ENCODE measurements at regions not wholly inside any gene's neighbourhood (a gene's known extent, or its start where the extent isn't known, plus 50 kb on each side); places are given as distances from the start of the nearest gene placed in this dataset.

DNA sequence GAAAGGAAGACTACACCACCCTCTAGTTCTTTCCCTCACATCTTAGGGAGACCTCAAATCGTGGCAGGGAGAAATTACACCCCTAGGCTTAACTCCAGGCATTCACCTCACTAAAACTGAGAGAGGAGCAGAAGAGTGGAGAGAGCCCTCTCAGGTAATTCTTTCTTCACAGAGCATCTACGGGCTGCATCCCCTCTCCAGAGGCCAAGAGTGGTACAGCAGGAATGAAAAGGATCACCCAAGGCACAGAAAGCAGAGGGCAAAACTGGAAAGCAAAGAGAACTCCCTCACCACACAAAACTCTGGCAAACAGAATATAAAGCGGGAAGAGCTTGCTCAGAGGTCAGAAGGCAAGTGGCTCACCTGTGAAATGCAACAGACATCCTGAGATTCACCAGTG lies 661.2 kb downstream of the TBC1D4 start:
- no peak for DNase-seq (ENCODE audit: low read depth)
- H3K4me3 ChIP-seq (ENCODE audit: low read depth, low read length): no peak overlapping the region
- TF ChIP-seq, protein P1, sequence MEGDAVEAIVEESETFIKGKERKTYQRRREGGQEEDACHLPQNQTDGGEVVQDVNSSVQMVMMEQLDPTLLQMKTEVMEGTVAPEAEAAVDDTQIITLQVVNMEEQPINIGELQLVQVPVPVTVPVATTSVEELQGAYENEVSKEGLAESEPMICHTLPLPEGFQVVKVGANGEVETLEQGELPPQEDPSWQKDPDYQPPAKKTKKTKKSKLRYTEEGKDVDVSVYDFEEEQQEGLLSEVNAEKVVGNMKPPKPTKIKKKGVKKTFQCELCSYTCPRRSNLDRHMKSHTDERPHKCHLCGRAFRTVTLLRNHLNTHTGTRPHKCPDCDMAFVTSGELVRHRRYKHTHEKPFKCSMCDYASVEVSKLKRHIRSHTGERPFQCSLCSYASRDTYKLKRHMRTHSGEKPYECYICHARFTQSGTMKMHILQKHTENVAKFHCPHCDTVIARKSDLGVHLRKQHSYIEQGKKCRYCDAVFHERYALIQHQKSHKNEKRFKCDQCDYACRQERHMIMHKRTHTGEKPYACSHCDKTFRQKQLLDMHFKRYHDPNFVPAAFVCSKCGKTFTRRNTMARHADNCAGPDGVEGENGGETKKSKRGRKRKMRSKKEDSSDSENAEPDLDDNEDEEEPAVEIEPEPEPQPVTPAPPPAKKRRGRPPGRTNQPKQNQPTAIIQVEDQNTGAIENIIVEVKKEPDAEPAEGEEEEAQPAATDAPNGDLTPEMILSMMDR (IDR thresholded peaks at IDR 0.05; ENCODE audit: insufficient read depth, low read length): no peak

DNA sequence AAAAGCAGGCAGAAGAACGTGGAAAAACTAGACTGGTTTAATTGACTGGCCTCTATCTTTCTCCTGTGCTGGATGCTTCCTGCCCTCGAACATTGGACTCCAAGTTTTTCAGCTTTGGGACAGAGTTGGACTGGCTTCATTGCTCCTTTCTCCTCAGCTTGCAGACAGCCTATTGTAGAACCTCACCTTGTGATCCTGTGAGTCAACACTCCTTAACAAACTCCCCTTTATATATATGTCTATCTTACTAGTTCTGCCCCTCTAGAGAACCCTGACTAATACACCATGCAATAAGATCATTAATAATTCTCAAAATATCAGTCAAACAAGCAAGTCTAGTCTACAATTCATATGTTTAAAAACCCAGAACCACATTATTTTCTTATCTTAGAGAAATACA lies 662.4 kb downstream of the TBC1D4 start:
- no peak overlapping the region for H3K4me3 ChIP-seq (ENCODE audit: low read depth, low read length)
- TF ChIP-seq, protein P1 (IDR thresholded peaks at IDR 0.05; ENCODE audit: insufficient read depth, low read length): no peak
- peak; percentile 21 for DNase-seq (ENCODE audit: low read depth)

DNA sequence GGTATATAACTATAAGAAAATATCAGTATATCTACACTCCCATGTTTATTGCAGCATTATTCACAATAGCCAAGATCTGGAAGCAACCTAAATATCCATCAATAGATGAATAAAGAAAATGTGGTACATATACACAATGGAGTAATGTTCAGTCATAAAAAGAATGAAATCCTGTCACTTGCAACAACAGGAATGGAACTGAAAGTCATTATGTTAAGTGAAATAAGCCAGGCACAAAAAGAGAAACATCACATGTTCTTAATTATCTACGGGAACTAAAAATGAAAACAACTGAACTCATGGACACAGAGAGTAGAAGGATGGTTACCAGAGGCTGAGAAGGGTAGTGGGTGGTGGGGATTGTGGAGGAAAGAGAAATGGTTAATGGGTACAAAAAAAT lies 665.2 kb downstream of the TBC1D4 start:
- TF ChIP-seq, protein P1 (IDR thresholded peaks at IDR 0.05; ENCODE audit: insufficient read depth, low read length): no peak

DNA sequence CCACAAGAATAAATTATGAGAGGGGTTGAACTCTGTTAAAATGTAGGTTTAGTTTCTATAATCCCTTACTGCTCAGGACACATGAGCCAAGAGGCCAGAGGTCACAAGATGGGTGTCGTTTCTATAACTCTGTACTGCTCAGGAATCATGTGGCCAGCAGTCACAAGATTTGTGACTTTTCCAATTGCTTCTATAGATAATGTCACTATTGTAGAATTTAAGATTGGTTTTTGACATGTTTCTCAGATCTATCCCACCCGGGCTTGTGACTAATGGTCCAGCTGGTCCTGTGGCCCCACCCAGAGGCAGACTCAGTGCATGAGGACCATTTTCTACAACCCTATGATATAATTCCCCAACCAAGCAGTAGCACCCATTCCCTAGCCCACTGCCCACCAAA lies 662.0 kb upstream of the KLF12 start:
- no peak for DNase-seq (ENCODE audit: low read depth)
- no peak overlapping the region for H3K4me3 ChIP-seq (ENCODE audit: low read depth, low read length)
- TF ChIP-seq, protein P1 (IDR thresholded peaks at IDR 0.05; ENCODE audit: insufficient read depth, low read length): no peak

More for the DNA sequence above, 665.2 kb downstream of the TBC1D4 start:
- DNase-seq (ENCODE audit: low read depth): no peak
- H3K4me3 ChIP-seq (ENCODE audit: low read depth, low read length): no peak overlapping the region

DNA sequence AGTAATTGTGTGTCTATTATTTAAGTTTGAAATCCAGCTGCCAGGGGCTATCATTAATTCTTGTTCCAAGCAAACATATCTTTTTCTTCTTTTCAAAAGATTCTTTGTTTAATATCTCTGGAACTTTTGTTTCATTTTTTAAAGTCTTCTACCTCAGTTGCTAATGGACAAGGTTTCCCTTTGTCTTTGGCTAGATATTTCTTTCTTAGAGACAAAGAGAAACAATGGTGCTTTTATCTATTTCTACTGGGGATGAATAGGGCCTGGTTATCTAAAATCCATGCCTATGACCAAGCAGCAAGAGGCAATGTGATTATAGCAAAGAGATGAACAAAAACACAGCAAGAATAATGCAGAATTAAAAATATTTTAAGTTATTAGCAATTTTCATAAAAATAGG lies 661.3 kb upstream of the KLF12 start:
- H3K4me3 ChIP-seq (ENCODE audit: low read depth, low read length): no peak overlapping the region
- TF ChIP-seq, protein P1 (IDR thresholded peaks at IDR 0.05; ENCODE audit: insufficient read depth, low read length): no peak
- DNase-seq (ENCODE audit: low read depth): no peak

DNA sequence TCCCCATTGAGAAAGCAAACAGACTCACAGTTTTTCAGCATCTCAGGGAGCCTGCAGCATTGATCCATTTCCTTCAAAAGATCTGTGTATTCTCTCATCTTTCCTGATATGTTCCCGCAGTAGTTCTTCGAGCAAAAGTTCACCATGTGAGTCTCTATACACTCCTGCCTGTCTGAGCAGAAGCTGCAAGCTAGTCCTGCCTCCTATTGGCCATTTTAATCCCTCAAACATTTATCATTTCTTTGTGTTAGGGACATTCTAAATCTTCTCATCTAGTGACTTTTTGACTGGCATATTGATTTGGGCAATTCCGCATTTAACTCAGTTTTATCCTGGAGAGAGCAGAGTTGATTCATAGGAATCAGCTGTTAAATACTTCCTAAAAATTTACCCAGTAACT lies 660.4 kb upstream of the KLF12 start:
- H3K4me3 ChIP-seq (ENCODE audit: low read depth, low read length): no peak overlapping the region
- no peak for DNase-seq (ENCODE audit: low read depth)
- TF ChIP-seq, protein P1 (IDR thresholded peaks at IDR 0.05; ENCODE audit: insufficient read depth, low read length): peak; percentile 18

DNA sequence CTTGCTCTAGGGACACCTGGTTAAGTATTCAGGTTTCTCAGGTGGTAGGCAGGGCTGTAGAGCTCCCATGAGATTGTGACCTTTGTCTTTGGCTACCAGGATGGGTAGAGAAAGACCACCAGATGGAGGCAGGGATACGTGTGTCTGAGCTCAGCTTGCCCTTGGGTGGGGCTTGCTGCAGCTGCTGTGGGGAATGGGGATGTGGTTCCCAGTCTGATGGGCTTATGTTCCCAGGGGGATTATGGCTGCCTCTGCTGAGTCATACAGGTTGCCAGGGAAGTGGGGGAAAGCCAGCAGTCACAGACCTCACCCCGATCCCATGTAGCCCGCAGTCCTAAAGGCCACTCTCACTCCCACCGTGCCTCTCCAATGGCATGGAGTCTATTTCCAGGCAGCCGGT lies 659.9 kb upstream of the KLF12 start:
- no peak overlapping the region for H3K4me3 ChIP-seq (ENCODE audit: low read depth, low read length)
- no peak for DNase-seq (ENCODE audit: low read depth)
- TF ChIP-seq, protein P1 (IDR thresholded peaks at IDR 0.05; ENCODE audit: insufficient read depth, low read length): no peak
